ENCODE measurements at regions not wholly inside any gene's neighbourhood (a gene's known extent, or its start where the extent isn't known, plus 50 kb on each side); places are given as distances from the start of the nearest gene placed in this dataset.

- no peak for DNase-seq (ENCODE audit: unreplicated experiment)
- intact Hi-C loops (cut with micrococcal nuclease), result loop anchor here (5.0 kb wide), 2 partner anchors 177 to 492 kb away; no protein-coding TSS in a partner anchor
- POLR2A ChIA-PET, result interaction anchor here (0.6 kb wide), 1 partner anchor 163 kb away, joined by 5 read pairs; no protein-coding TSS in a partner anchor
- no peak overlapping the region for H3K27ac Mint-ChIP-seq (ENCODE audit: low read depth, unreplicated experiment)
- no TSS peak for BruUV-seq (replicated peaks)
- CTCF ChIA-PET, result interaction anchor here (1.4 kb wide), 1 partner anchor 8 kb away, joined by 4 read pairs; no protein-coding TSS in a partner anchor
- H3K36me3 Mint-ChIP-seq (ENCODE audit: insufficient read depth, unreplicated experiment), result peaks cover 3% of the 10 kb centered on the region
- no peak for TF ChIP-seq CTCF (IDR thresholded peaks at IDR 0.05; ENCODE audit: unreplicated experiment)
- H3K4me1 Mint-ChIP-seq (ENCODE audit: insufficient read depth, unreplicated experiment), result peaks cover 27% of the 10 kb centered on the region
- no peaks in the 10 kb centered on the region for H3K9me3 Mint-ChIP-seq (ENCODE audit: unreplicated experiment)
- H3K27me3 Mint-ChIP-seq (ENCODE audit: insufficient read depth, unreplicated experiment), result peaks cover 26% of the 10 kb centered on the region
- no peak overlapping the region for H3K4me3 Mint-ChIP-seq (ENCODE audit: unreplicated experiment)
Measured at GRCh38 chr3:72449551-72449950, 398.7 kb downstream of the SHQ1 start.

DNA sequence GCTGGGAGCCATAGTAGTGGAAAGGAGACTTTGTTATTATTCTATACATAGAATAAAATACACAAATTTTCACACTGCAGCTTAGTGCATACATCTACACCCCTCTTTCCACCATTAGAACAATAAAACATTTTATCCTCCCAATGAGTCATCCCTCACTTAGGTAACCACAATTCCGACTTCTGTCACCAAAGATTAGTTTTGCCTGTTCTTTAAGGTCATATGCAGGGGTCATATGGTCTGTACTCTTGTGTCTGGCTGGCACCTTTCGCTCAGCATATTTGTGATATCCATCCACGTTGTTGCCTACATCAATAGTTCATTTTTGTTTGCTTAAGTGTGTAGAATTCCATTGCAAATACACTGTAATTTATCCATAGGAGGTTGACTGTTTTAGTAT is 399.4 kb downstream of the SHQ1 start:
- ChIA-PET CTCF (interaction anchor here (1.4 kb wide), 1 partner anchor 9 kb away, joined by 4 read pairs; no protein-coding TSS in a partner anchor), POLR2A (interaction anchor here (0.6 kb wide), 1 partner anchor 274 kb away, joined by 4 read pairs; no protein-coding TSS in a partner anchor)
- peak; percentile 52 for DNase-seq (ENCODE audit: unreplicated experiment)
- intact Hi-C loops (cut with micrococcal nuclease), result loop anchor here (5.0 kb wide), 2 partner anchors 177 to 492 kb away; no protein-coding TSS in a partner anchor
- Mint-ChIP-seq H3K9me3 (ENCODE audit: unreplicated experiment) (peaks cover 2% of the 10 kb centered on the region), H3K27me3 (ENCODE audit: insufficient read depth, unreplicated experiment) (peaks cover 26% of the 10 kb centered on the region), H3K27ac (ENCODE audit: low read depth, unreplicated experiment) (no peak overlapping the region), H3K4me1 (ENCODE audit: insufficient read depth, unreplicated experiment) (peaks cover 31% of the 10 kb centered on the region), H3K4me3 (ENCODE audit: unreplicated experiment) (no peak overlapping the region), H3K36me3 (ENCODE audit: insufficient read depth, unreplicated experiment) (peaks cover 8% of the 10 kb centered on the region)
- no TSS peak for BruUV-seq (replicated peaks)
- no peak for TF ChIP-seq CTCF (IDR thresholded peaks at IDR 0.05; ENCODE audit: unreplicated experiment)

DNA sequence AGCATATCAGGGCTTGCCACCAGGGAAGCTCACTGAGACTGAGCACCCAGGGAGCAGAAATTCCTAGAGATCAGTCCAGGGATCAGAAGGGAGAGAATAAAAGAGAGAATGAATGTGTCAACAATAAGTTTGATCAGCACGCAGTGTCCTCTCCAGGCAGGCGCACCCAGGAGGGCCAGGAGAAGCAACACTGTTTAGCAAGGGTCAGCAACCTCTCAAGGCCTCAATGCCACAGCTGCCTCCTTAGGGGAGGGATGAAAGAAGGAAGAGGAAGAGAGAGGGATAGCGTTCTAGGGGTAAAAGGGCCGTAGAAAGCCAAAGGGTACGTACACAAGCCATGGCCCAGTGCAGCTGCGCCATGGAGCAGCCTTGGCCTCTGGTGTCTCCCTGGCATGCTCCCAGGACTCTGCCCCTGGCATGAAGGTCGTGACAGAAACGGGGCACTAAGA is 399.8 kb downstream of the SHQ1 start:
- ChIA-PET CTCF (interaction anchor here (0.6 to 1.4 kb wide), 2 partner anchors 9 to 208 kb away, joined by 3 to 4 read pairs; no protein-coding TSS in a partner anchor), POLR2A (interaction anchor here (0.6 to 1.8 kb wide), 5 partner anchors 257 to 518 kb away, joined by 3 to 7 read pairs (median 3); no protein-coding TSS in a partner anchor)

More for the DNA sequence above, 399.8 kb downstream of the SHQ1 start:
- peaks cover 33% of the 10 kb centered on the region for H3K4me1 Mint-ChIP-seq (ENCODE audit: insufficient read depth, unreplicated experiment)
- TF ChIP-seq CTCF (IDR thresholded peaks at IDR 0.05; ENCODE audit: unreplicated experiment), result no peak
- H3K27me3 Mint-ChIP-seq (ENCODE audit: insufficient read depth, unreplicated experiment), result peaks cover 26% of the 10 kb centered on the region
- no peak overlapping the region for H3K27ac Mint-ChIP-seq (ENCODE audit: low read depth, unreplicated experiment)
- H3K36me3 Mint-ChIP-seq (ENCODE audit: insufficient read depth, unreplicated experiment), result peaks cover 8% of the 10 kb centered on the region
- no peak for DNase-seq (ENCODE audit: unreplicated experiment)
- intact Hi-C loops (cut with micrococcal nuclease), result loop anchor here (5.0 kb wide), 2 partner anchors 176 to 491 kb away; no protein-coding TSS in a partner anchor
- H3K9me3 Mint-ChIP-seq (ENCODE audit: unreplicated experiment), result peaks cover 7% of the 10 kb centered on the region
- no peak overlapping the region for H3K4me3 Mint-ChIP-seq (ENCODE audit: unreplicated experiment)
- no TSS peak for BruUV-seq (replicated peaks)

All from MCF 10A (cell line).